GM15510 (cell line): ENCODE measurements at regions not wholly inside any gene's neighbourhood (a gene's known extent, or its start where the extent isn't known, plus 50 kb on each side); places are given as distances from the start of the nearest gene placed in this dataset.

Experiments used
- POLR2A ChIP-seq: IDR thresholded peaks from 3 replicates; pipeline ENCODE4 v1.6.1; 2011; ENCODE audit warnings: borderline replicate concordance; ENCODE audit not compliant: insufficient read length; ENCODE audit errors: extremely low read depth

GRCh38 chr6:15734118-15734897, 71.5 kb upstream of the DTNBP1 start:
- no peak for TF ChIP-seq POLR2A

GRCh38 chr6:15730922-15731321, 68.1 kb upstream of the DTNBP1 start:
- no peak for TF ChIP-seq POLR2A

GRCh38 chr6:15730442-15730841, 67.6 kb upstream of the DTNBP1 start:
- no peak for TF ChIP-seq POLR2A

- no peak for TF ChIP-seq POLR2A
Measured at GRCh38 chr6:15722731-15723130, 59.9 kb upstream of the DTNBP1 start.

- no peak for TF ChIP-seq POLR2A
Measured at GRCh38 chr6:15716889-15717288, 54.1 kb upstream of the DTNBP1 start.

GRCh38 chr6:15715851-15716250, 53.0 kb upstream of the DTNBP1 start:
- no peak for TF ChIP-seq POLR2A

- TF ChIP-seq POLR2A, result no peak
Measured at GRCh38 chr6:15715060-15715459, 52.2 kb upstream of the DTNBP1 start.

- no peak for TF ChIP-seq POLR2A
Measured at GRCh38 chr6:15714658-15715057, 51.8 kb upstream of the DTNBP1 start.

GRCh38 chr6:15713325-15713724, 50.5 kb upstream of the DTNBP1 start:
- no peak for TF ChIP-seq POLR2A

- no peak for TF ChIP-seq POLR2A
Measured at GRCh38 chr6:15712797-15713196, 50.0 kb upstream of the DTNBP1 start.
